Rectal smooth muscle tissue (tissue), 1 donor: ENCODE measurements at regions not wholly inside any gene's neighbourhood (a gene's known extent, or its start where the extent isn't known, plus 50 kb on each side); places are given as distances from the start of the nearest gene placed in this dataset.

Experiments used
- H3K27ac ChIP-seq: one replicate; pipeline ENCODE4 v1.7.0; 2013; ENCODE audit warnings: low read depth, low read length, inconsistent platforms
- H3K27me3 ChIP-seq: one replicate; pipeline ENCODE4 v1.7.0; 2013; ENCODE audit warnings: low read length; ENCODE audit not compliant: control insufficient read depth, insufficient read depth
- H3K36me3 ChIP-seq: one replicate; pipeline ENCODE4 v1.7.0; 2013; ENCODE audit warnings: low read length; ENCODE audit not compliant: control insufficient read depth, insufficient read depth
- H3K4me1 ChIP-seq: one replicate; pipeline ENCODE4 v1.7.0; 2013; ENCODE audit warnings: low read length; ENCODE audit not compliant: control insufficient read depth, insufficient read depth
- H3K4me3 ChIP-seq: one replicate; pipeline ENCODE4 v1.7.0; 2013; ENCODE audit warnings: low read length
- H3K9ac ChIP-seq: one replicate; pipeline ENCODE4 v1.7.0; 2013; ENCODE audit warnings: low read length

DNA sequence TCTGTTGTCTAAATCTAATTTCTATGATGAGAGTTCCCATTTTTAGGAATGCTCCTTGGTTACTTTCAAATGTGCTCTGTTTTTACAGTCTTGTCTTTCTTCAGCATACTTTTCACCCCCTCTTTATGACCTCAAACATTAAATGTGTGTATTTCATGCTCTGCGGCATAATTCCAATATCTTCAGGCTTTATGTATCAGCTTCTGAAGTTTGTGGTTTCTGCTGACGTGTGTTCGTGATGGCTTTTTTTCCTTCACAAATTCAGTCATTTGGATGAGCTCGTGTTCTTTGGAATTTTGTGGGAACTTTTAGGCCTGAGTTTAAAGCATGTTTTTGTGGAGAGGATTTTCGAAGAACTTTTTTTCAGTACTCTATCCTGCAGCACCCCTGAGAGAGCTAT lies 97.7 kb upstream of the CHRNA7 start:
- Histone ChIP-seq H3K4me3 (no peak overlapping the region), H3K36me3 (no peaks in the 10 kb centered on the region), H3K9ac (no peak overlapping the region), H3K4me1 (no peaks in the 10 kb centered on the region), H3K27ac (no peak overlapping the region), H3K27me3 (no peaks in the 10 kb centered on the region)

DNA sequence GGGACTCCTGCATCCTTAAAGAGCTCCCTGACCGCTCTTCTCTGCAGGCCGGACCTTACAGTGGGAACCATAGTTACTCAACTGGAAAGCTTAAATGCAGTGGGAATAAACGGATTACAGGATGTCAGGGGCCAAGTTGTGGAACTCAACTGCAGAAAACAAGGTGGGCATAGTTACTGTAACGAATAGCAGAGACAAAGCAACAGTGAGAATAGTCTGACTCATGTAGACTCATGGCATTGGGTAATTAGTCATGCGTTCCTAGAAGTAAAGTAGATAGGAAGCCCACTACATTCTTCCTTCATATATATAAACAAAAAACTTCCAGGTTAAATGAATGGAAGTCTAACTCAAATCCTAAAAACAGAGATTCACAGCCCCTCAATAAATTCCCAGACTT lies 95.5 kb upstream of the CHRNA7 start:
- no peaks in the 10 kb centered on the region for H3K4me1 ChIP-seq
- no peaks in the 10 kb centered on the region for H3K36me3 ChIP-seq
- H3K27ac ChIP-seq: no peak overlapping the region
- H3K4me3 ChIP-seq: no peak overlapping the region
- H3K9ac ChIP-seq: no peak overlapping the region
- no peaks in the 10 kb centered on the region for H3K27me3 ChIP-seq

DNA sequence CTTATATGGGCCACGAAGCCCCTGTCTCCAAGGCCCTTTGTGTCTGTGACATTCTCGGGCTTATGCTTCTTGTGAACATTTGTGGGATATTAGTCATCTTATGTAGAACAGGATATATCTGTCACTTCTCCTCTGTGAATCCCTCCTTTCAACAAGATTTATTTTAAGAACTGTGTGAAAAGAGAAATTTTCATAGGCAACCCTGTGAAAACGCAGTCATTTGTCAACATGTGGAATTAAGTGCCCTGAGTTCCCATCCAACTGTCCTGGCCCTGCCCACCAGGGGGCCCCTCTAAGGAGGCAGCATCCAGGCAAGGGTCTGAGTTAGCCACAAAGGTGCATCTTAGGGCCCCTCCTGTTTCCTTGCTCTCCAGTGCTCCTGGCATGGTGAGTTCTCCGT lies 76.8 kb upstream of the CHRNA7 start:
- Histone ChIP-seq H3K36me3 (no peaks in the 10 kb centered on the region), H3K27ac (no peak overlapping the region), H3K4me1 (no peaks in the 10 kb centered on the region), H3K9ac (no peak overlapping the region), H3K27me3 (no peaks in the 10 kb centered on the region), H3K4me3 (no peak overlapping the region)

GRCh38 chr15:31954374-31955172 lies 75.7 kb upstream of the CHRNA7 start:
- H3K4me1 ChIP-seq: no peaks in the 10 kb centered on the region
- H3K36me3 ChIP-seq: no peaks in the 10 kb centered on the region
- H3K27ac ChIP-seq: no peak overlapping the region
- H3K9ac ChIP-seq: no peak overlapping the region
- H3K27me3 ChIP-seq: no peaks in the 10 kb centered on the region
- H3K4me3 ChIP-seq: no peak overlapping the region

DNA sequence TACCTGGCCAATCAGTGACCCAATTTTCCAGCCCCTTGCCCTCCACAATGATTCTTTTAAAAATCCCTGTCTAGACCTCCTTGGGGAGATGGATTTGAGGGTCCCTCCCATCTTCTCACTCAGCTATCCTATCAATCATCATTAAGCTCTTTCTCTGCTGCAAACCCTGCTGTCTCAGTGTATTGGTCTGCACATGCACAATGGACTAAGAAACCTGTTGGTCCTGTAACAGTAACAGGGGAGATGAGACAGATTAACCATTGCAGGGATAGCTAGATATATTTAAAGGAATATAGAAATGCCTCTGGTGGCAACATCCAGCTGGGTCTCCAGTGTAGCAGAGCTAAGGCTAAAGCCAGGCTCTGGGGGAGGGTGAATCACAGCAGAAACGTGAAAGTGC lies 74.6 kb upstream of the CHRNA7 start:
- no peak overlapping the region for H3K4me3 ChIP-seq
- no peak overlapping the region for H3K9ac ChIP-seq
- no peaks in the 10 kb centered on the region for H3K27me3 ChIP-seq
- no peaks in the 10 kb centered on the region for H3K4me1 ChIP-seq
- no peak overlapping the region for H3K27ac ChIP-seq
- H3K36me3 ChIP-seq: no peaks in the 10 kb centered on the region

DNA sequence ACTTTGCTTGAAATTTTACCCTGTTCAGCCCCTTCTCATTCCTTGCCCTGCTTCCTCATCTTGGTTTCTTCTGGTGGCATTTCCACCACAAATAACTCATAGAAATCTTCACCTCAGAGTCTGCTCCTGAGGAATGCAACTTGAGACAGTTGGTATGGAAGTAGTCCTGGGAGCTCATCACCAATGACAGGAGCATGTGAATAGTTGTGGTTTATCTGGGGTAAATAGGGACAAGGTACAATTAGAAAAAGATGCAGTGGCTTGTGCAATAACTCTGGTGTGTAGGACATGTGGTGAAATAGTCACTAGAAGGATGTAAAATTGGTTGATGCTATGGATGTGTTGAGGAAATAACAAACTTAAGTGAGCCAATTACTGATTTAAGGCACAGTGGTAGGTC lies 72.7 kb upstream of the CHRNA7 start:
- no peak overlapping the region for H3K9ac ChIP-seq
- no peaks in the 10 kb centered on the region for H3K27me3 ChIP-seq
- no peak overlapping the region for H3K27ac ChIP-seq
- no peaks in the 10 kb centered on the region for H3K4me1 ChIP-seq
- no peak overlapping the region for H3K4me3 ChIP-seq
- H3K36me3 ChIP-seq: no peaks in the 10 kb centered on the region

GRCh38 chr15:31964586-31965307 lies 65.6 kb upstream of the CHRNA7 start:
- no peaks in the 10 kb centered on the region for H3K4me1 ChIP-seq

DNA sequence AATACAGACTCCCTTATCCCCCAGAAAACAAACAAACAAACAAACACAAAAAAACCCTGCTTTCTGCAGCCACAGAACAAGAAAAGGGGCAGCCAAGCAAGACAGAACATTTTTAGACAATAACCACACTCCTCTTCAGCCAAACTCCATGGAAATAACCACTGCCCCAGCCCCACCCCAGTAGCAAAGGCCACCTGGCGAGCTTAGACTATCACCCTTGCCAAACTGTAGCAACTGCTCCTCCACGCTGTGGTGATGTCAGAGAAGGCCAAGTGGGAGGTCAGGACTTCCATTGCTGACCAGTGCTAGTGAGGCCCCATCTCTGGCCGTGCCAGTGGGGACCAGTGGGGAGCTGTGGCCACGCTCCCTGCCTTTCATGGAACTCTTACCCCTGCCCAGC lies 60.3 kb upstream of the CHRNA7 start:
- H3K9ac ChIP-seq: no peak overlapping the region
- no peaks in the 10 kb centered on the region for H3K27me3 ChIP-seq
- H3K4me1 ChIP-seq: no peaks in the 10 kb centered on the region
- no peaks in the 10 kb centered on the region for H3K36me3 ChIP-seq
- no peak overlapping the region for H3K27ac ChIP-seq
- H3K4me3 ChIP-seq: no peak overlapping the region

More at GRCh38 chr15:31964586-31965307, 65.6 kb upstream of the CHRNA7 start:
- Histone ChIP-seq H3K27me3 (no peaks in the 10 kb centered on the region), H3K27ac (no peak overlapping the region), H3K36me3 (no peaks in the 10 kb centered on the region), H3K9ac (no peak overlapping the region), H3K4me3 (no peak overlapping the region)

GRCh38 chr15:31973197-31973596 lies 57.1 kb upstream of the CHRNA7 start:
- Histone ChIP-seq H3K36me3 (no peaks in the 10 kb centered on the region), H3K27me3 (peaks cover 14% of the 10 kb centered on the region)

DNA sequence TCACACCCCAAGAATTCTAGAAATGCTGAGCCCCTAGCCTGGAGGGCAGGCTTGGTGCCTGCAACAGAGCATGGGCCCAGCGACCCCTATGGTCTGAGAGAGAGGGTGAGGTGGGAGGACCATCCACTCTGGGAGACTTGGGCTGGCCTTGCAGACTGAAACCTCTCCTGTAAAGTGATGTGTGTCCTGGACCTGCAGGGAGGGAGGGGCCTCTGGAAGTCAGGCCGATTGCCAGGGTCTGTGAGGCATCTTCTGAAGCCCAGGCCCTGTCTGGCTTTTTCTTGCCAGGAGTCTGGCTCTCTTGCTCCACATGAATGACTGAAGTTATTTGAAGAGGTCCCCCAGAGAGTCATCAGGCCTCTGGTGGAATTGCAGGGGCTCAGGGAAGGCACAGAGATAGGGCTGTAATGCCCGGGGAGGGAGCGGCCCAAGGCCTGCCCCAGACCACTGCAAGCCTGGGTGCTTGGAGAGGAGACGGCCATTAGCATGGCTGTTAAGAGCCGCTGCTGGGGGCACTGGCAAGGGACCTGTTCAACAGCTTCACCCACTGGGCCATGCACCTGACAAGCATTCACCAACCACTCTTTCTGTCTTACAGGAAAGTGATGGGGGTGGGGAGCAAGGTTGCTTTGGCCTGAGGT lies 56.0 kb upstream of the CHRNA7 start:
- Histone ChIP-seq H3K9ac (no peak overlapping the region), H3K4me1 (no peaks in the 10 kb centered on the region), H3K4me3 (no peak overlapping the region), H3K36me3 (no peaks in the 10 kb centered on the region), H3K27me3 (peaks cover 17% of the 10 kb centered on the region), H3K27ac (no peak overlapping the region)

More at GRCh38 chr15:31973197-31973596, 57.1 kb upstream of the CHRNA7 start:
- Histone ChIP-seq H3K9ac (no peak overlapping the region), H3K4me3 (no peak overlapping the region), H3K4me1 (no peaks in the 10 kb centered on the region), H3K27ac (no peak overlapping the region)

DNA sequence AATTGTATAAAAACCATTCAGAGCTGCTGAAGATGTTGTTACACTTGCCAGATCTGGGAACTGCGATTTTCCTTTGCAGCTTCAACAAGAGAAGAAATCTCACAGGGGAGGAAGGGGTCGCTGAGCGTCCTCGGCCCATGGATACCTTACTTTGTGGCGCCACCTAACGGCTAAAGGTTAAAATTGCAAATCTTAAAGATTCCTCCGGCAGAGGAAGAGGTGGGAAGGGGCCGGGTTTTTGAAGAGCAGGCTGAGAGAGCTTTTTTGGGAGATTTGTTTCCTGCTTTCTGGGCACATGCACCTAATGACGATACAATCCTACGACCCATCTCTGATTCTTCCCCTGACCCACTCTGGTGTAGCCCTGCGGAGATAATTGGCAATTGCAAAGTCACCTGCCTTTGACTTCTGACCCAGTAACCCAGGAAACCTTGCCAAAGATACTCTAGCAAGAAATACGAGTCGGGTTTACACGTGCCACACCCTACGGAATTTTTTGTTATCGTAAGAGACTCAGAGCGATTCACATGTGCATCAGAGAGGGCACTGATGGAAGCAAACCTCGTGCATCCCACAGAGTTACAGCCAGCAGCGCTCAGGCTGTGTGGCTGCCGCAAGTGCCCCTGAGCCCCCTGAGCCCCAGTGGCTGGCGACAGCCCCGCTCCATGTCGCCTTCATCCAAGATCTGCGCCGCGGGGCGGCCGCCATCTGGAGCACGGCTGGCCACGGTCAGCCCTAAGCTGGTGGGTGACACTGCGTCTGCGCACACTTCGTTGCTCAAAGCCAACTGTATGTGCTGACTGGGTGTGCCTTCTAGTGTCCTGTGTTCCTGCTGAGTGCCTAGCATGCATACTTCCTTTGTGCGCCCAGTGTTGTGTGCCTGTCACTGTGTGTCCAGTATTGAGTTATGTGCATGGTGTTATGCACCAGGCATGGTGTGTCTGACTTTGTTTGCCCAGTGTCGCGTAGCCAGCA lies 55.2 kb upstream of the CHRNA7 start:
- Histone ChIP-seq H3K27ac (no peak overlapping the region), H3K27me3 (peaks cover 17% of the 10 kb centered on the region), H3K4me3 (no peak overlapping the region), H3K9ac (no peak overlapping the region), H3K4me1 (no peaks in the 10 kb centered on the region), H3K36me3 (no peaks in the 10 kb centered on the region)

- Histone ChIP-seq H3K27ac (no peak overlapping the region), H3K27me3 (peaks cover 17% of the 10 kb centered on the region), H3K4me1 (no peaks in the 10 kb centered on the region), H3K9ac (no peak overlapping the region), H3K36me3 (no peaks in the 10 kb centered on the region), H3K4me3 (no peak overlapping the region)
Measured at GRCh38 chr15:31975830-31976229, 54.5 kb upstream of the CHRNA7 start.
